NCI-H1694 (cell line): ENCODE measurements at regions not wholly inside any gene's neighbourhood (a gene's known extent, or its start where the extent isn't known, plus 50 kb on each side); places are given as distances from the start of the nearest gene placed in this dataset.
"Not testable (repeated sequence)": the region's sequence is repeated elsewhere in the genome, so short reads cannot be mapped to it uniquely, and the experiment has no call there.

Experiments
- DNase-seq: peaks from one replicate; lab custom pipeline; 2025; lab: John Stamatoyannopoulos, UW

DNA sequence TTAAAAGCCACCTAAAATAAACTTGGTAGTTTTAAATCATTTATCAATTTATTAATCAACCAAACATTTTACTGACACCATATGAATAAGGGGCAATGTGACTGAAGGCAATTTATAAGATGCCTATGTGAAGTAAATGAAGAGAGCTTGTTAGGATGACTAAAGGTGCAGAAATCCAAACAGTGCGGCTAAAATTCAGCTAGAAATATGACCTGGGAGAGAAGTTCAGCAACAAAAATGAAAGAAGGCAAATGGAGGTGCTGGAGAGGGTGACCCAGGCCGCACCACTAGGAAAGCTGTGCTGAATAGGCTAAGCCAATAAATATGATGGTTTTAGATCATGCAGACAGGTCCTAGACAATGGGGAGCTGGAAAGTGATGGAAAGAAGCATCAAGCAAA, 403.7 kb downstream of the BTG1 start:
- no peak for DNase-seq

DNA sequence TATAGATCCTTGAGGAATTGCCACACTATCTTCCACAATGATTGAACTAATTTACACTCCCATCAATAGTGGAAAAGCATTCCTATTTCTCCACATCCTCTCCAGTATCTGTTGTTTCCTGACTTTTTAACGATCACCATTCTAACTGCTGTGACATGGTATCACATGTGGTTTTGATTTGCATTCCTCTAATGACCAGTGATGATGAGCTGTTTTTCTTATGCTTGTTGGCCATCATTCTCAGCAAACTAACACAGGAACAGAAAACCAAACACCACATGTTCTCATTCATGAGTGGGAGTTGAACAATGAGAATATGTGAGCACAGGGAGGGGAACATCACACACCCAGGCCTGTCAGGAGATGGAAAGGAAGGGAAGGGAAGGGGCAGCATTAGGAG, 411.8 kb downstream of the BTG1 start:
- DNase-seq, result not testable (repeated sequence)

DNA sequence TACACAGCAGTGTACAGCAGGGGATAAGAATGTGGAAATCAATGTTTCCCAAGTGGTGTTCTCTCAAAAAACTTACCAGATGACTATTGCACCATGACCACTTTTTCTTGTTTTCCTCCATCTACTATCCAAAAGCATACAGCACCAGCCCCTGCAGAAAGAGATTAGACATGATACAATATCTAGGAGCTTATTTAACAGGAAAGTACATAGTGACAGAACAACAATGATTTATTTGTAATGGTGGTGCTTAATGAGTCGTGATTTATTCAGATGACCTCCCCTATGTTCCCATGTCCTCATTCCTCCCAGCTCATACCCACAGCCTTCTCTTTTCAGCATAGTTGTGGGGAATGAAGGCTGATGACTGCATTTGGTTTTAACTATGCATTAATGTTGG, 413.6 kb downstream of the BTG1 start:
- DNase-seq, result no peak

DNA sequence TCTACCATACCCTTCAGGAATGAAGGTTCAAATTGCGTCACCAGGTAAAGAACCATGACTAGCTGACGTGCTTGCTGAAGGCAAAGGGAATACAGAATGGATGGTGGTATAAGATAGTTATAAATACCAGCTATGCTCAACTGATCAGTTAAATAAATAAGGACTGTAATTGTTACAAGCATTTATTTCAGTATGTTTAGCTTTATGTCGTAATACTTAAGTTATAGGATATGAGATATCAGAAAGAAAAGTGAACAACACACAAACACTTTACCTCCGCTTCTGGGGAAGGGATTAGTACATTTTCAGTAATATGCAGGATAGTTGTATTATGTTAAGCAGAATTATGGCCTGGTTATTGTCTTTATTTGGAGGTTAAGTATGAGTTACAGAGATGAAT, 416.1 kb downstream of the BTG1 start:
- no peak for DNase-seq

DNA sequence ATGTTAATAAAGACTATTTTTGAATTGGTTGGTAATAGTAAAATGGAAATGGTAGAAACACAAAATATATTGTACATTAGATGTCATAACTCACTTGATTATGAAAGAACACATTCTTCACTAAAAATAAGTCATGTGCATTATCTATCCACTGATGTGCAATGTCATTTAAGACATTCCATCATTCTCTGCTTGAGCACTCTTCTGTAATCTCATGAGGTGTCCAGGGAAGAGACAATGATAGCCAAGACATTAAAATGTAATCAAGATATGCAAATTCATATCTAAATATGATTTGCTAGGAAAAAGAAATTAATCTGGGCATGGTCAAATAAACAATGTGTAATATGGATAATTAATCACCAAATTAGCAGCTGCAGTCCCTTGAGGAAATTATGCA, 422.5 kb downstream of the BTG1 start:
- no peak for DNase-seq

DNA sequence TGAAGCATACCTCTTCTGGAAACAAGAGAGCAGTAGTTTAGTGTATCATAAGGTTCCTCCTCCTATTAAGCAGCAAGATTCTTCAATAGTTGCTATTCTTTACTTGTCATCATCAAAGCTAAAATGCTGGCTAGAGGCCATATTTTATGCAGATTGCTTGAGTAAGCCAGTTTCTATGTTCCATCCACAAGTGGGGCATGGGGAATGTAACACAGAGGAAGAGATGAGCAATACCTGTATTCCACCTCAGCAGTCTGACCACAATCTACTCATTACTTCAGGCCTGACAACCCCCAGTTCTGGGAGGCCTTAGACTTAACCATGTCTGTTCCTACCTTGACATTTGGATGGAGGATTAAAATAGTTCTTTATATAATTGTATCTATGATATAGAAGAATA, 423.6 kb downstream of the BTG1 start:
- DNase-seq, result no peak

DNA sequence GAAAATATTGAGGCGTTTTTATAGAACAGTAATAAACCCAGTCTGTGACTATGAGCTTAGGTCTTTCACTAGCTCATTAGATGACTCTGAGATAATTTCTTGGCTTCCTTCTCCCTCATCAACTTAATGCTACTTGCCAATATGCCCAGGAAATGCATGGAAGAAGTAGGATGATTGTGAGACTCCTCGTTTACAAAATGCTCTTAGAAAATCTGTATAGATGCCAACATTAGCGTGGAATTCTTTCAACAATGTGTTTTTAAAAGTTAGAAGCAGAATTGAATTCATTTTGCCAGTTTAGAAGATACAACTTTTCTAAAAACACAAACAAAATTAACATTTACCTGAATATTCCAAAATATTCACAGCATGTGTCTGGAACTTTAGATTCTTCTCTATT, 424.6 kb downstream of the BTG1 start:
- DNase-seq, result no peak

DNA sequence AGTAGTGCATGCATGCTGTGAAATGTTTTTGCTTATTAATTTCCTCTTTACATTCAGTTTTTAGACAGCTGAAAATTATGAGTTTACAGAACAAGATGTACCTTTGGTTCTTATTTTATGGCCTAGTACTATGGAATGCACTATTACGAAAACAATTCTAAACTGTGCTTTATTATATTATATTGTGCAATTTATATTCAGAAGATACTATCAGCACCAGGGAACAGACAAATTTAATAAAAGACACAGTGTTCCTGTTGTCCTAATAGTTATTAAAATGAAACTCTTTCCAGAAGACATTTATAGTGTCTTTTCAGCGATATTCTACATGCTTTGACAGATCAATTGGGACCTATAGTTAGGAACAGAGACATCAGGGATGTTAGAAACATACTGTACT, 427.3 kb downstream of the BTG1 start:
- no peak for DNase-seq

DNA sequence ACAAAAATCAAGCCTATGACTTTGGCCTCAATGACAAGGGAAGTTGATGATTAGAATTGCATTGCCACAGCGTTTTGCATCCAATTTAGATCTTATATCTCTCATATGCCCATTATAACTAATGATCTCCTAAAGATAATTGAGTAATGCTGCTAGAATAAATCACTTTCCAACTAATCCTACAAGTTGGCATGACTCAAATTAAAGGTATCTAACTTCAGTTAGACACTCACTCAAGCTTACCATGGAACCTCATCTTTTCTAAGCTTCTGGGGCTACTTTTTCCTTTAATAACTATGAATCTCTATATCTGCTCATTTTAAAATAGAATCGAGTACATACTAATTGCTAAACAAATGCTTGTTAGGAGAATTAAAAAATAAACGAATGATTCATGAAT, 427.8 kb downstream of the BTG1 start:
- DNase-seq, result no peak

DNA sequence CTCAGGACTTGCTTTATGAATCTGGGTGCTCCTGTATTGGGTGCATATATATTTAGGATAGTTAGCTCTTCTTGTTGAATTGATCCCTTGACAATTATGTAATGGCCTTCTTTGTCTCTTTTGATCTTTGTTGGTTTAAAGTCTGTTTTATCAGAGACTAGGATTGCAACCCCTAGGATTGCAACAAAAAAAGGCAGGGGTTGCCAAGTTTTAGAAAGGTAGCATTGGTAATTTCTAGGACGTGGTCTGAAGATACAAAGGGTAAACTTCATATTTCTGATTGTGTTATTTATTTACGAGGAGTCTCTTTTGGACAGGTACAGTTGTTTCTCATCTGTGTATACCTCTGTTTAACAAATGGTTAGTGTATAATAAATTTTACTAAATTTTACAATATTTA, 433.7 kb downstream of the BTG1 start:
- not testable (repeated sequence) for DNase-seq

DNA sequence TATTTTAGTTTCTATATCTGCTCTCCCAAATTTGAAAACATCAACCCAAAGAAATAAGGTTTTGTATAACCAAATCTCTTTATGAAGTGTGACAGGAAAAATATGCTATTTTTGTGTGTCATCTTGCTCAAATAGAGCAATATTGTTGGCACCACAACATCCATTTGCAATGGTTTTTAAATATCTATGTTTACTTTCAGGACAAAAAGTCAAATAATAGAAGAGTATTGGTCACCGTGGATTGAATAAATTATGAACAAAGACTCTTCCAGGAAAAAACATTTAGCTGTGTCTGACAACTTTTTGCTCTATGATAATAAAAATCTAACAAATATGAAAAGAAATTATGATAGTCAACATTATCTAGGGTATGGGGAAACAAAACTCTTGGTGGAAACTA, 439.2 kb downstream of the BTG1 start:
- DNase-seq, result no peak

DNA sequence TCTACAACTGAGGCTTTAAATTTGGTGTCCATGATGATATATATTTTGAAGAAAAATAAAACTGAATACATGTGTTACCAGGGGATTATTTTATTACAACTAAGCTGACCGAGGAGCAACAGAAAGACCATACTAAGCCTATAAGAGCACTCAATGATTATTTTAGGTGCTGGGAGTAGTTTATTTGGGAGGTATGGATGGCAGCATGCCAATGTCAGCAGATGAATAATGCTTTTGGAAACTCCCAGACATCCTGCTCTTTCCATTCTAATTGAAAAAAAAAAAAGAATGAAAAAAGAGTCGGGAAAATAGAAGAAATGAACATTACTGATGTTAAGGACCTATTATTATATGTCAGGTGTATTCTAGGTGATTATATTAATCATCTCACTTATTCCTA, 441.2 kb downstream of the BTG1 start:
- DNase-seq, result no peak

DNA sequence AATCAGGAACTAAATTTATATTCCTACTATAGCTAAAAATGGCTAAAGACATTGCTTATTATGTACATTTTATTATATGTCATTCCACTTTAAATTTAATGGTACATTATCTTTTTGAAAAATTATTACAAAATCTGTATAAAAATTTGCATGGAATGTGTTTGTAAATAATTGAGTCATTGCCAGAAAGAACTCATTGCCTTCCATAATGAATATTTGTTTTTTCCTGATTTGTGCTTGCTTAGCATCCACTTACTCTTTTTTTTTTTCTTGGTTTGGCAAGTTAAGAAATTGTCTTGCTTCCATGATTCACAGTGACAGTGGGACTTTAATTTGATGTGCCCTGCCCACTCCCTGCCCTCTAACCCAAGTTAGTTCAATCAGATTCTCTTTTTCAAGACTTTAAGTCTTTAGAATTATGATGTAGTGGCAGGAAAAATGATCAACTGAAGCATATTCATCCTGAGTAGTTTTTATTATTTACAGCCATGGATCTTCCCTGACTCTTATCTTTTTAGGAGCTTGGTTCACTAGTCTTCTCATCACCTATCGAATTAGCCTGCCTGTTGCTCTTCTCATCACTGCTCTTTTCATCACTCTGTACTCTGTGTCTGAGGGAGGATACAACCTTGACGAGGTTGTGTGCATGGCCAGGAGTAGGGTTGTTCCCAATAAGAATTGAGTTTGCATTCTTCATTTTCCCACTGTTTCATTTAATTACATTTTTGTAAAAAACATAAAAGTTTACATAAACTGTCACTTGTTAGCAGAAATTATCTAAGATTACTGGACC, 442.0 kb downstream of the BTG1 start:
- DNase-seq, result no peak

DNA sequence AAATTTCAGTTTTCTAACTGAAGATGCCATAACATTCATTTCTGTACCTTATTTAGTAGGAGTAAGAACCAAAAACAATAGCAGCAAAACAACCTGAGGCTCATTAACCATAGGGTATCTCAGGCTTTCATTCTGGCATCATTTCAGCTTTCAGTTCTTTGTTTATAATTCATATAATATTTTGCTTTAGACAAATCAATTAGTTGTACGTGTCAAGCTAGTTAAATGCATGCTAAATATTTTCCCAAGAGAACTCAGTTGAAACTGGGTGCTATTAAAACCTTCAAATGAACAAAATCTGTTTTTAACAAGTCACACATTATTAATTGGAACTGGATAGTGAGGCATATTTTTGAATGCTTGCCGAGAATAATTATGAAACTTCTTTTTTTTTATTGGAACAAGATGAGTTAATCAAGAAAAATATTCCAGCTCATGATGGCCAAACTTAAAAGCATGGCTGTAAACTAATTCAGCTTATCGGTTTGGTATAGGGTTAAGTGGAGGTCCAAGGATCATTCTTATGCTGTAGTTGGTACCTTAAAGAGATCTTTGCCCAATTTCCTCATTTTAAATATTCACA, 442.7 kb downstream of the BTG1 start:
- no peak for DNase-seq

DNA sequence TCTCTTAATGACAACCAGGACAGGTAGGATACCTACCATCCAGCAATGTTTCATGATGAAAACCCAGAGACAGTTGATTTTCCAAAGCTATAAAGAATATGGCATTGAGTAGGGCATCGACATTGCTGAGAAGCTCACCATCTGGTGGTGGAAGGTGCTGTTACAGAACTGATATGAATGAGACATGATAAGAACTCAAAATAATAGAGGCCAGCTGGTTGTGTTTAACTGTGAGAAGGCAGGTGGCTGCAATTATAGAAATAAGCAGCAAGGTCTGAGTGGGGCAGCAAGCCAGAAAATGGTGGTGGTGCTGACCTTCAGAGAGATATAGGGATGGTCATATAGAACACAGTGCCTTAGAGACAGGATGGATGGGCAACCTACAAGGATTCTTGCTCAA, 449.7 kb downstream of the BTG1 start:
- no peak for DNase-seq

DNA sequence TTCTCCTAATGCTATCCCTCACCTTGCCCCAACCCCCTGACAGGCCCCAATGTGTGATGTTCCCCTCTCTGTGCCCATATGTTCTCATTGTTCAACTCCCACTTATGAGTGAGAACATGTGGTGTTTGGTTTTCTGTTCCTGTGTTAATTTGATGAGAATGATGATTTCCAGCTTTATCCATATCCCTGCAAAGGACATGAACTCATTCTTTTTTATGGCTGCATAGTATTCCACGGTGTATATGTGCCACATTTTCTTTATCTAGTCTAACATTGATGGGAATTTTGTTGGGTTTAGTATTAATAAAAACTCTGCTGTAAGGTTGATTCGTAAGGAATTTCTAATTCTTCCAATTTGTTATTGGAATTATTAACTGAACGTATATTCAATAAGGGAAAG, 450.2 kb downstream of the BTG1 start:
- not testable (repeated sequence) for DNase-seq

DNA sequence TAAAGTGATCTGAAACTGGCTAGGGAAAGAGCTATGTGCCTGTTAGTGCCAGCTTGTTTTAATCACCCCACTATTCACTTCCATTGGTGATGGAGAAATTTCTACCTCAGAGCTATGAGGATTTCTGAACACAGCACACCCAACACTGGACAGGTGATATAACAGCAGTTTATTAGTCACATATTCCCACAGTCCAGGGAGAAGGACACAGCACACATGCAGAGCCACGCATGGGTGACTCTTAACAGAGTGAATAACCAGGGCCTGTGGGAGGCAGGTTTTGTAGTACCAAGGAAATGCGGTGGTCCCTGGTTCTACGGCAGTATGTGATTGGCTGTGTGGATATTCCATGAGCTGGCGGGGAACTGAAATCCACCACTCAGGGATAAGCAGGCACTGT, 455.1 kb downstream of the BTG1 start:
- no peak for DNase-seq

DNA sequence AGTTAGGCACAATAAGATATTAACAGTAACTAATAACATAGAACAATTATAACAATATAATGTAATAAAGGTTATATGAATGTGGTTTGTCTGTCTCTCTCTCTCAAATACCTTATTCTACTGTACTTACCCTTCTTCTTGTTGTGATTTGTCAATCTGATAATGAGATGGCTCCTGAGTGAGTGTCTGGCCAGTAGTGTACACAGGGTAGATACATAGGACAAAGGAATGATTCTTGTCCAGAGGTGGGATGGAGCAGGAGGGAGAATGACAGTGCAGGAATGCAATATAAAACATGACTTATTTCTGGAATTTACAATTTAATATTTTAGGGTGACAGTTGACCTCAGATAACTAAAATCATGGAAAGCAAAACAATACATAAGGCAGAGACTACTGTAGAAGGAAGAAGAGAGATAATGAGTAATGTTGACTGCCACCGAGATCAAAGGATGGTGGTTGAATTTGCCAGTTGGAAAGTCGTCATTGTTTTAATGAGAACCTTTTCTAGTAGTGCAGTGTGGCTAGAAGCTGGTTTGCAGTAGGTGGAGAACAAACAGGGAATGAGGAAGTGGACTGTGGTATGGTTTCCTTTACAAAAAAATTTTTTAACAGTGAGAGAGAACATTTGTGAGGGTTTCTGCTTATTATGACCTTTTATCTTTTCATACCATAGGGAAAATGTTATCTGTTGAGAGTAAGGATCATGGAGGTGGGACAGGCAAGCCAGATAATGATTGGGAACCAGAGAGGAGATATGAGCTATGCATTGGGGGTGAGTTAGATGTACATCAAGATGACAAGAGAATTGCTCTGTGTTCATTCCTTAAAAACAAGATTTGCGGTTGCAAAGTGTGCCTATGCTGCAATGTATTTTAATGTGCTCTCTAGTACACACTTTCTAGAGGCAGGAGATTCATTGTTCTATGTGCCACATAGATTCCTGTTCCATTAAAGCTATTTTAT, 458.3 kb downstream of the BTG1 start:
- no peak for DNase-seq

DNA sequence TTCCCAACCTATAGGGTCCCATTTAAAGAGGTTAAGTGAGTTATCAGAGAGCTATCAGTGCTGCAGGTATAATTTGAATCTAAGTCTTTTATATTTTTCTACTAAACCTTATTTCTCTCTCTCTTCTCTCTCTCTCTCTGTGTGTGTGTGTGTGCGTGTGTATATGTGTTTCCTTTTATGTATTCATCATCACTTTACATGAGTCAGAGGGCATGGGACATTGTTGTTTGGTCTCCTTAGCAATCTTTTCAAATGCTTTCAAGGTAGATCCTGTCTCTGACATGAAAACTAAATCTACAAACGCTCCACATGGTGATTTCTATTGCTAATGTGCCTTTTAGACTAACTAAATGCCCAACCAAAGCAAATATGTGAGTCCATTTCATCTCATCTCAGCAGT, 459.7 kb downstream of the BTG1 start:
- DNase-seq, result no peak

DNA sequence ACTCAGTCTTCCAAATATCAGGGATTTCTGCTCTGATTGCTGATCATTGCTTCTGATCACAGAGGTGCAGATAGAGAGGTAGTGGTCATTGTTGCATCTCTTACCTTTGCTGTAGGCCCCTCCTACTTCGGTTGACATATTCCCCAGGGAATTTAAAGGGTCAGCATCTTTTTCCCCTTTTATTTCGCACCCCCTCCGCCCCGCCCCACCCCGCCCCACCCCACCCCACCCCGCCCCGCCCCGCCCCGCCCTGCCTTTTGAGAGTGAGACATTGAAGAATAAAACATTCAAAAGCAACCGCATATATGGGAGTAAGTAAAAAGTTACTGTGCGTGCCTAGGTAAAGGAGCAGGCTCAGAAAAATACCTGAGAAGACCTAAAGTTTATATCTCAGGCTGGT, 463.9 kb downstream of the BTG1 start:
- no peak for DNase-seq

DNA sequence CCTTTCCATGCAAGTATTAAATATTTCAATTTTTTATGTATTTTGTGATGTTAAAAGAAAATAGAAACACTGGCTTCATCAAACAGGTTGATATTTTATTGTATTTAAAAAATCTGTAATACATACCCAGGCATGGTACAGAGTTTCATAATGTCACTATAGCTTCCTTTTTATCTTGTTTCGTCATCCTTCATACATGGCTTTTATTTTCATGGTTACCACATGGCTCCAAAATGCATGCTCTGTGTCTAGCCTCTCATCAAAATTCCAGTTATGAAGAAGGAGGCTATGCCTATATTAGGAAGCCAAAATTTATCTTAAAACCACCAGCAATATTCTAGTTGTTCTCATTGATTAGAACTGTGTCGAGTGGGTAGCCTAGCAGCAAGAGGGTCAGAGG, 464.8 kb downstream of the BTG1 start:
- no peak for DNase-seq

DNA sequence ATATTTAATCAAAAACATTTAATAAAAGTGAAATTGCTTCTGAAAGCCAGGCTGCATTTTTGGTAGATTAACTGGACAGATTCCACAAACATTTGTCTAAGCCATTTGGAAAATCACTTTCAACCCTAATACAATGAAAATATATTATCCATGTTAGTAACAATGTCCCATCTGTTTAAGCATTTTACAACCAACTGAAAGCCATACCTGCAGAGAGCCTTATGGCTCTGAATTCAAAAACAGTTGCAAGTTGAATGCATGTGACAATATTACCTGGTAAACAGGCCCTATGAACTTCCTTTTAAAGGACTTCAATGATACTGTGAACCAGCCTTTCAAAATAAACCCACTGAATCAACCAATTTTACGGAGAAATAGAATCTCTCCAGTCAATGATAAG, 468.1 kb downstream of the BTG1 start:
- DNase-seq, result no peak

DNA sequence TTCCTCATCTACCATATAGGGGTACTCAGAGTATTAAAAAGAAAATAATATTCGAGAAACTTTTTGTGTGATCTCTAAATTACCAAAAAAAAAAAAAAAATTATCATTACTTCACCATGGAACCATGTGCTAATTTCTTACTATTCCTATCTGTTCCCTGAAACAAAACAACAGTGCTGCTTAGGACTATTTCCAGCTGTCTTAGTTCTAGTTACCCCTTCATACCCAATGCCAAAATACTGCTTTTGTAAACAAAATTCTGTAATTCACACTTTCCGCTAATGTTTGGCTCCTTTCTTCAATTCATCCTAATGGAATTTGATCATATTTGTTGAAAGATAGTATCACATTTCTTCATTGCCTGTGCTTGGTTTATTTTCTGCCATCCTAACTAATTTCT, 470.2 kb downstream of the BTG1 start:
- DNase-seq, result no peak
